Epidermal melanocyte (primary cell): ENCODE measurements at regions not wholly inside any gene's neighbourhood (a gene's known extent, or its start where the extent isn't known, plus 50 kb on each side); places are given as distances from the start of the nearest gene placed in this dataset.
"Not testable (repeated sequence)": the region's sequence is repeated elsewhere in the genome, so short reads cannot be mapped to it uniquely, and the experiment has no call there.

ENCODE experiments used
- DNase-seq: peaks from one replicate; pipeline ENCODE4 v3.0.0; 2011; ENCODE audit warnings: low spot score; ENCODE audit not compliant: insufficient read length

GRCh38 chr6:141395443-141396008, 737.2 kb upstream of the GJE1 start:
- DNase-seq, result no peak

GRCh38 chr6:141394565-141395051, 738.1 kb upstream of the GJE1 start:
- DNase-seq, result no peak

GRCh38 chr6:141394125-141394536, 738.6 kb upstream of the GJE1 start:
- no peak for DNase-seq

- no peak for DNase-seq
Measured at GRCh38 chr6:141393405-141394124, 739.2 kb upstream of the GJE1 start.

- DNase-seq, result not testable (repeated sequence)
Measured at GRCh38 chr6:141391135-141391534, 741.6 kb upstream of the GJE1 start.

GRCh38 chr6:141388666-141389065, 744.1 kb upstream of the GJE1 start:
- DNase-seq, result no peak

- DNase-seq, result no peak
Measured at GRCh38 chr6:141370438-141370837, 762.3 kb upstream of the GJE1 start.

- DNase-seq, result not testable (repeated sequence)
Measured at GRCh38 chr6:141366796-141367195, 765.9 kb upstream of the GJE1 start.

GRCh38 chr6:141364694-141365093, 768.0 kb upstream of the GJE1 start:
- no peak for DNase-seq

GRCh38 chr6:141364232-141364631, 768.5 kb upstream of the GJE1 start:
- DNase-seq, result no peak

- DNase-seq, result no peak
Measured at GRCh38 chr6:141361559-141361958, 771.2 kb upstream of the GJE1 start.

GRCh38 chr6:141359953-141360352, 772.8 kb upstream of the GJE1 start:
- no peak for DNase-seq

GRCh38 chr6:141354191-141354955, 778.4 kb upstream of the GJE1 start:
- DNase-seq, result no peak

- DNase-seq, result no peak
Measured at GRCh38 chr6:141351721-141352120, 781.0 kb upstream of the GJE1 start.

- DNase-seq, result no peak
Measured at GRCh38 chr6:141349710-141350109, 783.0 kb upstream of the GJE1 start.

- no peak for DNase-seq
Measured at GRCh38 chr6:141347906-141348492, 784.7 kb upstream of the GJE1 start.

- DNase-seq, result no peak
Measured at GRCh38 chr6:141347086-141347485, 785.6 kb upstream of the GJE1 start.

- DNase-seq, result no peak
Measured at GRCh38 chr6:141346535-141346934, 786.2 kb upstream of the GJE1 start.

- no peak for DNase-seq
Measured at GRCh38 chr6:141337191-141337590, 795.5 kb upstream of the GJE1 start.

GRCh38 chr6:141335477-141336273, 797.0 kb upstream of the GJE1 start:
- DNase-seq, result no peak

- DNase-seq, result no peak
Measured at GRCh38 chr6:141326925-141327324, 805.8 kb upstream of the GJE1 start.
